ENCODE measurements at regions not wholly inside any gene's neighbourhood (a gene's known extent, or its start where the extent isn't known, plus 50 kb on each side); places are given as distances from the start of the nearest gene placed in this dataset.
A peak's percentile ranks its signal among the peaks of the same experiment; 100 is the strongest.
"Not testable (repeated sequence)": the region's sequence is repeated elsewhere in the genome, so short reads cannot be mapped to it uniquely, and the experiment has no call there.

- no peak for DNase-seq (ENCODE audit: low read depth in 2 of 2)
Observed at GRCh38 chr3:107211608-107212007, 165.6 kb upstream of the CCDC54 start.

- DNase-seq (ENCODE audit: low read depth in 2 of 2), result no peak
Observed at GRCh38 chr3:107212618-107213017, 164.6 kb upstream of the CCDC54 start.

GRCh38 chr3:107213044-107213669 lies 164.1 kb upstream of the CCDC54 start:
- DNase-seq (ENCODE audit: low read depth in 2 of 2), result no peak

GRCh38 chr3:107216229-107216628 lies 161.0 kb upstream of the CCDC54 start:
- DNase-seq (ENCODE audit: low read depth in 2 of 2), result no peak

GRCh38 chr3:107216711-107217110 lies 160.5 kb upstream of the CCDC54 start:
- DNase-seq (ENCODE audit: low read depth in 2 of 2), result no peak

GRCh38 chr3:107217172-107217571 lies 160.1 kb upstream of the CCDC54 start:
- no peak for DNase-seq (ENCODE audit: low read depth in 2 of 2)

GRCh38 chr3:107218864-107219269 lies 158.4 kb upstream of the CCDC54 start:
- DNase-seq (ENCODE audit: low read depth in 2 of 2), result no peak

- no peak for DNase-seq (ENCODE audit: low read depth in 2 of 2)
Observed at GRCh38 chr3:107220538-107220937, 156.7 kb upstream of the CCDC54 start.

GRCh38 chr3:107221856-107222255 lies 155.4 kb upstream of the CCDC54 start:
- no peak for DNase-seq (ENCODE audit: low read depth in 2 of 2)

- no peak for DNase-seq (ENCODE audit: low read depth in 2 of 2)
Observed at GRCh38 chr3:107222907-107223306, 154.3 kb upstream of the CCDC54 start.

GRCh38 chr3:107224026-107224596 lies 153.1 kb upstream of the CCDC54 start:
- no peak for DNase-seq (ENCODE audit: low read depth in 2 of 2)

- DNase-seq (ENCODE audit: low read depth in 2 of 2), result no peak
Observed at GRCh38 chr3:107227091-107227490, 150.1 kb upstream of the CCDC54 start.

GRCh38 chr3:107233877-107234276 lies 143.4 kb upstream of the CCDC54 start:
- not testable (repeated sequence) for DNase-seq (ENCODE audit: low read depth in 2 of 2)

GRCh38 chr3:107235193-107235927 lies 141.9 kb upstream of the CCDC54 start:
- DNase-seq (ENCODE audit: low read depth in 2 of 2), result no peak

GRCh38 chr3:107235928-107236315 lies 141.3 kb upstream of the CCDC54 start:
- no peak for DNase-seq (ENCODE audit: low read depth in 2 of 2)

- DNase-seq (ENCODE audit: low read depth in 2 of 2), result no peak
Observed at GRCh38 chr3:107236655-107237337, 140.4 kb upstream of the CCDC54 start.

GRCh38 chr3:107238787-107239186 lies 138.5 kb upstream of the CCDC54 start:
- DNase-seq (ENCODE audit: low read depth in 2 of 2), result no peak

GRCh38 chr3:107239703-107240102 lies 137.5 kb upstream of the CCDC54 start:
- no peak for DNase-seq (ENCODE audit: low read depth in 2 of 2)

- DNase-seq (ENCODE audit: low read depth in 2 of 2), result peak; percentile 59 to 60
Observed at GRCh38 chr3:107240183-107241091, 136.8 kb upstream of the CCDC54 start.

- no peak for DNase-seq (ENCODE audit: low read depth in 2 of 2)
Observed at GRCh38 chr3:107241217-107241616, 136.0 kb upstream of the CCDC54 start.

- no peak for DNase-seq (ENCODE audit: low read depth in 2 of 2)
Observed at GRCh38 chr3:107242579-107242978, 134.7 kb upstream of the CCDC54 start.

- no peak for DNase-seq (ENCODE audit: low read depth in 2 of 2)
Observed at GRCh38 chr3:107247116-107247515, 130.1 kb upstream of the CCDC54 start.
